ENCODE measurements at regions not wholly inside any gene's neighbourhood (a gene's known extent, or its start where the extent isn't known, plus 50 kb on each side); places are given as distances from the start of the nearest gene placed in this dataset.

GRCh38 chr13:37925878-37926473 is 56.4 kb upstream of the TRPC4 start:
- H3K27ac Mint-ChIP-seq: no peak overlapping the region
- CTCF ChIA-PET: no interaction called here

GRCh38 chr13:37923236-37923635 is 53.7 kb upstream of the TRPC4 start:
- CTCF ChIA-PET: no interaction called here
- Mint-ChIP-seq H3K4me3 (no peak overlapping the region), H3K9me3 (ENCODE audit: low read depth) (no peaks in the 10 kb centered on the region), H3K27me3 (no peaks in the 10 kb centered on the region), H3K4me1 (no peaks in the 10 kb centered on the region), H3K27ac (no peak overlapping the region), H3K36me3 (no peaks in the 10 kb centered on the region)
- DNase-seq: no peak
- no peak for ATAC-seq

More at GRCh38 chr13:37925878-37926473, 56.4 kb upstream of the TRPC4 start:
- H3K27me3 Mint-ChIP-seq: no peaks in the 10 kb centered on the region
- H3K4me3 Mint-ChIP-seq: no peak overlapping the region
- no peaks in the 10 kb centered on the region for H3K9me3 Mint-ChIP-seq (ENCODE audit: low read depth)
- DNase-seq: no peak
- no peaks in the 10 kb centered on the region for H3K4me1 Mint-ChIP-seq
- H3K36me3 Mint-ChIP-seq: no peaks in the 10 kb centered on the region
- ATAC-seq: no peak

GRCh38 chr13:37919329-37919880 is 49.8 kb upstream of the TRPC4 start:
- CTCF ChIA-PET: no interaction called here
- no peak overlapping the region for H3K27ac Mint-ChIP-seq
- DNase-seq (no peak), ATAC-seq (no peak)
- H3K4me3 Mint-ChIP-seq: no peak overlapping the region
- peaks cover 1% of the 10 kb centered on the region for H3K4me1 Mint-ChIP-seq
- no peaks in the 10 kb centered on the region for H3K36me3 Mint-ChIP-seq
- H3K27me3 Mint-ChIP-seq: no peaks in the 10 kb centered on the region
- H3K9me3 Mint-ChIP-seq (ENCODE audit: low read depth): no peaks in the 10 kb centered on the region
